GM23248 (cell line): ENCODE measurements at regions not wholly inside any gene's neighbourhood (a gene's known extent, or its start where the extent isn't known, plus 50 kb on each side); places are given as distances from the start of the nearest gene placed in this dataset.
A peak's percentile ranks its signal among the peaks of the same experiment; 100 is the strongest.

Experiments
- DNase-seq: peaks from one replicate; pipeline ENCODE4 v3.0.0-alpha.2; 2015
- H2AFZ ChIP-seq: fragments of 200-600 bp; sonication (generic); 2 replicates; pipeline ENCODE4 v1.6.1; 2016; ENCODE audit warnings: antibody characterized with exemption
- H3F3A ChIP-seq: fragments of 200-600 bp; sonication (generic); 2 replicates; pipeline ENCODE4 v1.6.1; 2016; ENCODE audit warnings: mild to moderate bottlenecking, antibody characterized with exemption, mixed run types; ENCODE audit not compliant: insufficient read depth
- H3K27ac ChIP-seq: fragments of 200-600 bp; sonication (generic); 2 replicates; pipeline ENCODE4 v1.5.1; 2016; ENCODE audit warnings: mild to moderate bottlenecking
- H3K27me3 ChIP-seq: fragments of 200-600 bp; sonication (generic); replicated peaks from 2 replicates; pipeline ENCODE4 v1.6.1; 2016; ENCODE audit warnings: mild to moderate bottlenecking; ENCODE audit not compliant: insufficient read depth
- H3K36me3 ChIP-seq: fragments of 200-600 bp; sonication (generic); 2 replicates; pipeline ENCODE4 v1.6.1; 2016; ENCODE audit warnings: low read depth, mild to moderate bottlenecking
- H3K4me1 ChIP-seq: fragments of 200-600 bp; sonication (generic); 2 replicates; pipeline ENCODE4 v1.6.1; 2016; ENCODE audit warnings: mild to moderate bottlenecking; ENCODE audit not compliant: insufficient read depth
- H3K4me2 ChIP-seq: fragments of 200-600 bp; sonication (generic); one replicate; pipeline ENCODE4 v1.6.1; 2016; ENCODE audit warnings: mild to moderate bottlenecking; ENCODE audit not compliant: unreplicated experiment
- H3K4me3 ChIP-seq: fragments of 200-600 bp; sonication (generic); 2 replicates; pipeline ENCODE4 v1.5.1; 2016; ENCODE audit warnings: mild to moderate bottlenecking
- H3K79me2 ChIP-seq: fragments of 200-600 bp; sonication (generic); 2 replicates; pipeline ENCODE4 v1.6.1; 2016; ENCODE audit warnings: mild to moderate bottlenecking; ENCODE audit not compliant: insufficient read depth
- H3K9ac ChIP-seq: fragments of 200-600 bp; sonication (generic); 2 replicates; pipeline ENCODE4 v1.6.1; 2016; ENCODE audit warnings: mild to moderate bottlenecking
- H3K9me2 ChIP-seq: fragments of 200-600 bp; sonication (generic); 2 replicates; pipeline ENCODE4 v1.6.1; 2016; ENCODE audit warnings: mixed run types, mild to moderate bottlenecking, moderate library complexity; ENCODE audit not compliant: insufficient read depth
- H3K9me3 ChIP-seq: fragments of 200-600 bp; sonication (generic); one replicate; pipeline ENCODE4 v1.6.1; 2017; ENCODE audit warnings: low read depth
- H4K20me1 ChIP-seq: fragments of 200-600 bp; sonication (generic); 2 replicates; pipeline ENCODE4 v1.6.0; 2016; ENCODE audit not compliant: insufficient read depth
- EZH2 ChIP-seq: fragments of 200-600 bp; sonication (generic); IDR thresholded peaks from 2 replicates; pipeline ENCODE4 v1.6.1; 2018; ENCODE audit warnings: antibody characterized with exemption, mild to moderate bottlenecking; ENCODE audit not compliant: insufficient read depth, poor library complexity, severe bottlenecking
- EZH2phosphoT487 ChIP-seq: fragments of 200-600 bp; sonication (generic); IDR thresholded peaks from 2 replicates; pipeline ENCODE4 v1.6.1; 2018; ENCODE audit warnings: antibody characterized with exemption, moderate library complexity, mild to moderate bottlenecking, low read depth; ENCODE audit not compliant: insufficient read depth
- whole genome bisulfite sequencing, 2 experiments: methylation state at CpG; one replicate each; pipeline ENCODE4 v1.1.6; 2015 to 2017; ENCODE audit warnings: low lambda C conversion rate in 2 of 2, low coverage in 1 of 2; ENCODE audit errors: missing lambda C conversion rate in 2 of 2; 5-methylcytosine and 5-hydroxymethylcytosine counted together
- in situ Hi-C: fragments of 300-500 bp; cut with MboI; formaldehyde crosslinking; loops from 2 replicates; pipeline ENCODE4 v1.15.0; 2020

- Histone ChIP-seq H3K27ac (no peak overlapping the region), H3K27me3 (no peaks in the 10 kb centered on the region), H3K9ac (no peak overlapping the region), H2AFZ (no peak overlapping the region), H3K9me2 (no peaks in the 10 kb centered on the region), H3K9me3 (no peaks in the 10 kb centered on the region), H3F3A (no peaks in the 10 kb centered on the region), H4K20me1 (no peaks in the 10 kb centered on the region), H3K4me3 (no peak overlapping the region), H3K79me2 (no peaks in the 10 kb centered on the region), H3K4me2 (no peak overlapping the region), H3K4me1 (no peaks in the 10 kb centered on the region), H3K36me3 (no peaks in the 10 kb centered on the region)
- no peak for TF ChIP-seq EZH2
- no peak for TF ChIP-seq EZH2phosphoT487
- WGBS, 2 experiments: 25 to 26% methylated on average over 6 of the region's 6 CpGs
- no peak for DNase-seq
- in situ Hi-C loops: no loop called here
These were observed 602.8 kb downstream of the RPS29 start for GRCh38 chr14:48983351-48983888.

- Histone ChIP-seq H3K27me3 (no peaks in the 10 kb centered on the region), H3K36me3 (no peaks in the 10 kb centered on the region), H3K4me1 (peaks cover 5% of the 10 kb centered on the region; the same call in 1 of the 2 replicates), H3K9me2 (no peaks in the 10 kb centered on the region), H3K9ac (no peak overlapping the region), H3K4me2 (no peak overlapping the region), H3K79me2 (no peaks in the 10 kb centered on the region), H3K4me3 (no peak overlapping the region), H3K27ac (no peak overlapping the region), H4K20me1 (no peaks in the 10 kb centered on the region), H3K9me3 (no peaks in the 10 kb centered on the region), H2AFZ (no peak overlapping the region), H3F3A (no peaks in the 10 kb centered on the region)
- 27 to 31% methylated on average over 1 of the region's 1 CpG for WGBS, 2 experiments
- DNase-seq: no peak
- in situ Hi-C loops: no loop called here
- TF ChIP-seq EZH2phosphoT487 (no peak), EZH2 (no peak)
These were observed 611.2 kb downstream of the RPS29 start for GRCh38 chr14:48974994-48975393.

- Histone ChIP-seq H3F3A (no peaks in the 10 kb centered on the region), H3K27me3 (no peaks in the 10 kb centered on the region), H4K20me1 (no peaks in the 10 kb centered on the region), H3K4me1 (peaks cover 5% of the 10 kb centered on the region; the same call in 1 of the 2 replicates), H3K27ac (no peak overlapping the region), H3K36me3 (no peaks in the 10 kb centered on the region), H3K9me2 (no peaks in the 10 kb centered on the region), H2AFZ (no peak overlapping the region), H3K9ac (no peak overlapping the region), H3K4me2 (no peak overlapping the region), H3K4me3 (no peak overlapping the region), H3K79me2 (no peaks in the 10 kb centered on the region), H3K9me3 (no peaks in the 10 kb centered on the region)
- TF ChIP-seq EZH2: no peak
- TF ChIP-seq EZH2phosphoT487: no peak
- peak; percentile 16 for DNase-seq
- in situ Hi-C loops: no loop called here
These were observed 613.0 kb downstream of the RPS29 start for GRCh38 chr14:48973151-48973550.

GRCh38 chr14:48970943-48971342 is 615.2 kb downstream of the RPS29 start:
- no peaks in the 10 kb centered on the region for H3K9me3 ChIP-seq
- peak; percentile 26 for DNase-seq
- H3K36me3 ChIP-seq: no peaks in the 10 kb centered on the region
- H3K4me2 ChIP-seq: no peak overlapping the region
- no peak overlapping the region for H3K4me3 ChIP-seq
- no peaks in the 10 kb centered on the region for H3K9me2 ChIP-seq
- peaks cover 5% of the 10 kb centered on the region; the same call in 1 of the 2 replicates for H3K4me1 ChIP-seq
- H4K20me1 ChIP-seq: no peaks in the 10 kb centered on the region
- no peaks in the 10 kb centered on the region for H3K27me3 ChIP-seq
- in situ Hi-C loops: no loop called here
- H3K9ac ChIP-seq: no peak overlapping the region
- H2AFZ ChIP-seq: no peak overlapping the region
- no peak for TF ChIP-seq EZH2phosphoT487
- TF ChIP-seq EZH2: no peak
- H3F3A ChIP-seq: no peaks in the 10 kb centered on the region
- H3K27ac ChIP-seq: no peak overlapping the region
- H3K79me2 ChIP-seq: no peaks in the 10 kb centered on the region

- H3K36me3 ChIP-seq: no peaks in the 10 kb centered on the region
- H4K20me1 ChIP-seq: no peaks in the 10 kb centered on the region
- H3K9ac ChIP-seq: no peak overlapping the region
- H3K4me1 ChIP-seq: peaks cover 5% of the 10 kb centered on the region; the same call in 1 of the 2 replicates
- H2AFZ ChIP-seq: no peak overlapping the region
- H3K4me2 ChIP-seq: no peak overlapping the region
- no peaks in the 10 kb centered on the region for H3K27me3 ChIP-seq
- no peaks in the 10 kb centered on the region for H3F3A ChIP-seq
- no peak overlapping the region for H3K27ac ChIP-seq
- TF ChIP-seq EZH2phosphoT487 (no peak), EZH2 (no peak)
- 18 to 21% methylated on average over 3 of the region's 3 CpGs for WGBS, 2 experiments
- no peak for DNase-seq
- H3K9me3 ChIP-seq: no peaks in the 10 kb centered on the region
- no peaks in the 10 kb centered on the region for H3K79me2 ChIP-seq
- H3K4me3 ChIP-seq: no peak overlapping the region
- in situ Hi-C loops: no loop called here
- H3K9me2 ChIP-seq: no peaks in the 10 kb centered on the region
These were observed 618.8 kb downstream of the RPS29 start for GRCh38 chr14:48967419-48967818.
